ENCODE measurements at regions not wholly inside any gene's neighbourhood (a gene's known extent, or its start where the extent isn't known, plus 50 kb on each side); places are given as distances from the start of the nearest gene placed in this dataset.

GRCh38 chrX:16061296-16061695 lies 62.1 kb upstream of the GRPR start:
- no peak for TF ChIP-seq CTCF (IDR thresholded peaks at IDR 0.05)
- no peak for TF ChIP-seq ZFX (IDR thresholded peaks at IDR 0.05; ENCODE audit: borderline replicate concordance)
